ENCODE measurements at regions not wholly inside any gene's neighbourhood (a gene's known extent, or its start where the extent isn't known, plus 50 kb on each side); places are given as distances from the start of the nearest gene placed in this dataset.
"Not testable (repeated sequence)": the region's sequence is repeated elsewhere in the genome, so short reads cannot be mapped to it uniquely, and the experiment has no call there.

DNA sequence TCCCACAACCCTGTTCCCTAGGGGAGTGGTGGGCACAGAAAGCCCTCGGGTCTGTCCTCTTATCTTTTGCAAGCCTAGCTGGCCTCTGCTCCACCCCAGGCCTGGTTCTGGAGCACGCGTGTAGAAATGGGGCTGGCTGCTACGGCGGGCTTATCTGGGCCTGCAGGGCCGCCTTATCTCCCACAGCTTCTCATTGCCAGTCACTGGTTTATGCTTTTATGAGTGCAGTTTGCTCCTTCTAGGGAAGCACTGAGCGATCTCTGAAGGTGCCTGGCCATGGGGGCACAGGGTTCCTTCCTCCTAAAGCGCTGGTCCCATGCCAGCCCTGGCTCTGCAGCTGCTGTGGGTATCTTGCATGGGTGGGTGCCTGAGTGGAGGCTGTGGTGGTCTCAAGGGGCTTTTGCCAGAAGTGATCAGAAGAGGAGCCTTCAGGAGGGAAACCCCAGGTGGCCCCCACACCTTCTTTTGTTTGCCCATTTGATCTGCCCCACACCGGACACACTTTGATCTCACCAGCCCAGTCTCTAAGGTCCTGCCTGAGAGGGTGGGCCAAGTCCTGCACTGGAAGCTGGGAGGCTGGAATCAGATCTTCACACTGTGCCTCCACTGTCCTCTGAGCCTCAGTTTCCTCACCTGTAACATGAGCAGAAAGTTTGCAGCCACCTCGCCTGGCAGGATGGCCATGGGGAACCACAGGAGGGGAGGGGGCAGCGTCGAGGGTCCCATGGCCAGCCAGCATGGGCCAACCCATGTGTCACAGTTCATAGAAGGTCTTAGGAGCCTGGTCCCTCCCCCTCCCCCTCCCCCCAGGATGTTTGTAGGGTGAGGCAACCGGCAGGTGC lies 86.6 kb upstream of the FGF3 start:
- DNase-seq = no peak

DNA sequence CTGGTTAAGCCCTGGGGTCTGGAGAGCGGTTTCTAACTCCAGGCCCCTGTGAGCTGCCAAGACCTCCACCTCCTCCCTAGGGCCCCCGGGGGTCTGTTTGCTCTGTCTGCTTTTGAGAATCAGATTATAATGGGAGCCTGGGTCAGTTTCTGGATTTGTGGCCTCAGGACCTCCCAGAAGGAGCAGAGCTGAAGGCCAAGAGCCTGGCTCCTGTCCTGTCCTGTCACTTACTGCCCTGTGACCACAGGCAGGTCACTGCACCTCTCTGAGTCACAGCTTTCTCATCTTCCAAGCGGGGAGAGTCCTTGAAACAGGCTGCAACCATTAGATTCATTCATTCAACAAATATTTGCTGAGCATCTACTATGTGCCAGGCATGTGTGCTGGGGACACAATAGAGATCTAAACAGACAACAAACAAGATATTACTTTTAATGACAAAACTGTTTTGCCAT lies 87.3 kb upstream of the FGF3 start:
- DNase-seq = no peak

DNA sequence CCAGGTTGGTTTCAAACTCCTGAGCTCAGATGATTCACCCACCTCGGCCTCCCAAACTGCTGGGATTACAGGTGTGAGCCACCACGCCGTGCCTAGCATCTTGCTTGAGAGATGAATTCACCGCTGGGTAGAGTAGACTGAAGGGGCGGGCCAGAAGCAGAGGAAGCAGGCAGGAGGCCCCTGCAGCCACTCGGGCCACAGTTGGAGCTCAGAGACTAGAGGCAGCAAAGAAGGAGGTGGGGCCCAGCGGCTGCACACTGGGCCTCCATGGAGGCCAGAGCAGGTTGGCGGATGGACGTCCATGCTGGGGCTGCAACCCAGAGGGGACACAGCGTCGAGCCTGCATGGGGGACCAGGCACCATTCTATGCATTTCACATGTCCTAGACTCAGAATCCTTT lies 88.4 kb upstream of the FGF3 start:
- no peak for DNase-seq

DNA sequence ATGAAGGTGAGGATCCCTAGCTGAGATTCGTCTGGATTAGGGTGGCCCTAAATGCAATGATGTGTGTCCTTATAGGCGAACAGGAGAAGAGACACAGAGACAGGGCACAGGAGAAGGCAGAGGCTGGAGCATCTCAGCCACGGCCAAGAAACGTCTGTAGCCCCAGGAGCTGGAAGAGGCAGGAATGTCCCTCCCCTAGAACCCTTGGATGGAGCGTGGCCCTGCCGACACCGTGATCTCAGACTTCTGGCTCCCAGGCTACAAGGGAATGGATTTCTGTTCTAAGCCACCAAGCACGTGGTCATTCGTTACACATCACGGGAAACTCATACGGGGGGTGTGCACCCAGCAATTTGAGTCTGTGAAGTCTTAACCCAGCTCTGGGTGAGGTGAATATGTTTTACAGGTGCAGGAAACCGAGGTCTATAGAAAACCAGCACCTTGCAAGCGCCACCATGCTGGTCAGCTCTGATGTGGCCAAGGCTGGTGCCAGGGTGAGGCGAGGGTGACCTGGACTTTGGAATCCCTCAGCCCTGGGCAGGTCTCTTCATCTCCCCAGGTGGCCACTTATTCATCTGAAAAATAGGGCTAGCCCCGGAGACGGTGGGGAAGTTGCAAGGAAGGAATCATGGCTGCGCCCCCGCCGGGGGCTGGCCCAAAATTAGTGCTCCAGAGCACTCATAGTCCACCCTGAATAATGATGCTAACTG lies 89.5 kb upstream of the FGF3 start:
- DNase-seq = no peak

DNA sequence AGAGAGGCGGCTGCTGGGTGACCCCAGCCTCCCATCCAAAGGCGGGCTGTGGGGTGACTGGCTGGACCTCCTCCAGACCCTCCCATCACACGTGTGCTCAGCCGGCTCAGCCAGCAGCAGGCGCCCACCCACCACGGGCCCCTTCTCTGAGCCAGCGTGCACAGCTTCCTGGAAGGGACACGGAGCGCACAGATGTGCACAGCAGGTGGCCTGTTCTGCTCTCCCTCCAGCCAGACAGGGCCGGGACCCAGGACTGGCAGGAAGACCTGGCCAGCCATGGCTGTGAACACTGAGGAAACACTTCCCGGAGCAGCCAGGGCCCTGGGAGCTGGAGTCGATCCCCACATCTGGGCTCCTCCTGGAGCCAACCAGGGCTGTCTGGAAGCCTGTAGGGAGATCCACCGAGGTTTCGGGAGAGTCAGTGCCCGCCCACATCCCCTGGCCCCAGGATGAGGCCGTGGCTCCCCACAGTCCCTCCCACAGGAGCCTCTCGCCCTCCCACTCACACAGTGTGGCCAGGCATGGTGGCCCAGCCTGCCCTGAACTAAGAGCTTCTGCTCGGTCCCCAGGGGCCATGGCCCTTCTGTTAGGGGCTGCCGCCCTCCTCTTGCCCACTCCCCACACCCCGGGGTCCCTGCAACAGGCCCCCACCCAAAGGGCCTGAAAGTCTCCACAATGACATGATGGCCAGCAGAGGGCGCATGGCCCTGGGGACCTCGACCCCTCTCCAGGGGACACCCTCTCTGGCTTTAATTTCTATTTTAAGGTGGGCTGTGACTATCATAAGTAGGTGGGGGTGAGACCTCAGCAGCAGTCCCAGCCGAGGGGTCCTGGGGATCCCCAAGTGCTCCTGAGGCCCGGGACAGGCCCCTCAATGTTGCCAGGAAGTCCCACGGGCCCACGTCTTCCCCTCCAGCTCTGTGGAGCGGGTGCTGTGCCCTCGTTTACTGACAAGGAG lies 90.6 kb upstream of the FGF3 start:
- no peak for DNase-seq

DNA sequence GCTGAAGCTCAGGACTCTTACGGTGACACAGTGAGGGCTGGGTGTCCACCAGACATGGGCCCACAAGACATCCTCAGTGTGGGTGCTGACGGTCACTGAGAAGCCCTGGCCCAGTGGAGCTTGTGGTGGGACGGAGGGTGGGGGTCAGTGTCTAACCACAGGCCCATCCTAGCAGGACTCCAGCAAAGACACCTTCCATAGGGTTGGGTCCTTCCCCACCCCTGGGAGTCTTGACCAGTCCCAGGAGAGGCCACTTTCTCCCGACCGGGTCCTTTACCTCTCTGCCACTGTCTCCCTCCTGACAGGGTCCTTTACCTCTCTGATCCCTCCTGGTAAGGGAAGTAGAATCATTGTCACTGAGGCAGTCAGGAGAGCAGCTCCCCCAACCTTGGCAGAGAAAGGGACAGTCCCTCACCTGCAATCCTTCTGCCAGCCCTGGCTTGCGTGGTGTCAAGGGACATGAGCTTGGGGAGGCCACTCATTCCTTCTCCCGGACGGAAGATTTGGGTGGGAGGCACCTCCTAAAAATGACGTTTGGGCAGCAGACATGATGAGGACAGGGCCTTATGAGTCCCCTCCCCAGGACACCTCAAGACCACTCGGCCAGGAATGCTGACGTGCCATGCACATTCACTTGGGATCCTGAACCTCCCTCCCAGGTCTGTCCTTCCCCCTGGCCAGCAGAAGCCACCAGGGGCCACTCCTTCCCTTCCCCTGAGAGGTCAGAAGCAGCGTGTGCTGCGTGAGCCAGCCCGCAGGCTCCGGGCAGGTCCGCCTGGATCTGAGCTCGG lies 91.5 kb upstream of the FGF3 start:
- no peak for DNase-seq

DNA sequence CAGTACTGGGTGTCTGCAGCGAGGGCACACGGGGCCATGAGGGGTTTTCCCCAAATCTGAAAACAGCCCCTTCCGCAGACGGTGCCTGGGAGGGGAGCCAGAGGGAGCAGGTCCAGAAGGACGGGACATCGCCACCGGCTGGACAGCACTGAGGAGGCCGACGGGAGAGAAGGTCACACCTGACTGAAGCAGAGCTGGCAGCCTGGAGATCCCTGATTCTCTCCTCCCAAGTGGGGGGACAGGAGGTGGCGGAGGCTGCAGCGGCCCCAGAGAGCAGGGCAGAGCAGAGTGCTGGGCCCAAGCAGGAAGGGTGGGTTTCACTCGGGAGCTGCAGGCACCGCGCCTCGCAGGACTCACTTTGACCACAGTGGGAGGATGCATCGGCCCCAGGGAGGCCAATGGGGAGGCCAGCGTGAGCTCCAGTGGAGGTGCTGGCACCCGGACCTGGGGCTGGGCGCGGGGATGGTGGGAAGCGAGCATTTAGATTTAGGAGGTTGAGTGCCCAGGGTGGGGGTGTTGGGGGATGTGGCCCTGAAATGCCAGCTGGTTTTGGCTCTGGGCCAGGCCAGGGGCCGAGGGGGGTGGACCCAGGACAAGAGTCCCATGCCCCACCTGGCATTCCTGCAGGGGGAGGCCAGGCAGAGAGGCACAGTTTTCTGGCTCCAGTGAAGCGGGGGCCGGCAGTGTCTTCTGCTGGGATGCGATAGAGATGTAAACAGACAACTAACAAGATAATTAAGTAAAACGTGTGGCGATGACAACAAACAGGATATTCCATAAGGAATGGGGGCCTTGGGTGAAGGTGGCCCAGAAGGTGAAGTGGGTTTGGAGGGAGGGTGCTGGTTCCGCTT lies 92.3 kb upstream of the FGF3 start:
- no peak for DNase-seq

DNA sequence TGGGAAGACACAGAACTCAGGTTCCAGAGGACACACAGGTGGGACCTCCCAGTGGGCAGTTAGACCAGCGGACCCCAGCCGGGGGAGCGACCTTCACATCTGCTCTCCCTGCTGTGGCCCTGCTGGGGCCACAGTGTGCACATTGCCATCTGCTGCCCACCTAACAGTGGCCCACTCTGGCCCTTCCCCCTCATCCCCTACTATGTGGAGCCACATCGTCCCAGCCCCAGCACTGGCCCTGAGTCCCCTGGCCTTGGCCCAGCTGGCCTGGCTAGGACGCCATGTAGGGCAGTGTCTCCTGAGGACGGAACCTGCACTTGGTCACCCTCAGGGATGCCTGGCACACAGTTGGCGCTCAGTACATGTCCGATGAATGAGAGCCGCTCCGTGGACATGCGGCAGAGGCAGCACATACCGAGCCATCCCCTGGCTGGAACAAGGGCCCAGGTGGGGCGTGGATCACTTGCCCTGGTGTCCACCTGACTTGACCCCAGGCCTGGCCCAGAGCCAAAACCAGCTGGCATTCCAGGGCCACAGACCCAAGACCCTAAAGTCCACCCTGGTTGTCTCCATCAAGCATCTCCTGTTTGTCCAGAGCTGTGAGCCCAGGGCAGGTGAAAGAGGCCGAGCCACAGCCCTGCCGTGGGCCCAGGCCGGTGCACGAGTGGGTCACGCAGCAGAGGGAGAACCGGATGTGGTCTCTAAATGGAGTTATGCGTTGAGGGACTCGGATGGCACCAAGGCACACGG lies 93.1 kb upstream of the FGF3 start:
- no peak for DNase-seq

DNA sequence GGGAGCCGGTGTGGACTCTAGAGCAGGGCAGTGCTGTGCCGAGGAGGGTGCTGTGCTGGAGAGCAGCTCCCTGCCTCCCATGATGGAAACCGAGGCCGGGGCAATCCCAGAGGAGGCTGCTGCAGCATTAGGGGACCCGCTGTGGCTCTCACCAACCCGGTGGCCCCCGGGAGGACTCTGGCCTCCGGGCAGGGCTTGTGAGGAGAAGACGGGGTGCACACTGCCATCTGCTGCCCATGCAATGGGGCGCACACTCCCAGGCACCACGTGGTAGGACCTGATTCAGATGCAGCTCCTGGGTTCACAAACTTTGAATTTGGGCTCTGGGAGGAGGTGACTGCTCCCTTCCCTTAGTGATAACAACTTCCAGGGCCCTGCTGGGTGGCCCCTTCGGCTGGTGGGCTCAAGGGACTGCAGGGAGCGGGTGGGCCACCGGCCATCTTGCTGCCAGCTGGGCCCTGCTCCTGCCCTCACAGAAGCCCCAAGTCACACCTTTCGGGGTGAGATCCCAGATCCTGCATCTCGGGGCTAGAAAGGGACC lies 93.8 kb upstream of the FGF3 start:
- DNase-seq = no peak

DNA sequence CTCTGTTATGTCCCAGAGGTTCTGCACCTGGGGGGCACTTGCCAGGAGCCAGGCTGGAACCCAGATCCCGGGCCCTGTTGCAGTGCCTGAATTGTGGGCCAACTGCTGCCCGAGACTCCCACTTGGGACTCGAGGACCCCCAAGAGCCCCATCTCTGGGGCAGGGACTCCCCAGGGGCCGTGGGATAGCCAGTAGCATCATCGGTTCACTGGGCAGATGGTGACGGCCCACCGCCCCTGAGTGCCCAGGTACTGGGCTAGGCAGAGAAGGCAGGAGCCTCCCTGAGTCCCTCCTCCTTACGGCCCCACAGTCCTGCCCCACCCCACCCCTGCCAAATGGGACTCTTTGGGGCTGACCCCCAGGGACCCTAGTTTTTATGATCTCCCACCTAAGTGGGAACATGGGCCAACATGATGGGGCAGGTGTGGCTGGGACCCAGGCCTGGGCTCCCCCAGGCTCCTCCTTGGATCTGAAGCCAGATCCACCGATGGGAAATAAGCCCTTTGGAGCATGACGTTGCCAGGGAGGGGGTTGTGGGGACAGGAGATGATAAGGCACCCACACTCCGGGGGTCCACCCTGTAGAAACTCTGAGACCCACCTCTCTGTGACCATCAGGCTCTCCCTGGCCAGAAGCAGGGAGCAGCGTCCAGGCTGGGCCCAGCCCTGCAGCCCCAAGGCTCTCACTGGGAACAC lies 94.5 kb upstream of the FGF3 start:
- DNase-seq = no peak

DNA sequence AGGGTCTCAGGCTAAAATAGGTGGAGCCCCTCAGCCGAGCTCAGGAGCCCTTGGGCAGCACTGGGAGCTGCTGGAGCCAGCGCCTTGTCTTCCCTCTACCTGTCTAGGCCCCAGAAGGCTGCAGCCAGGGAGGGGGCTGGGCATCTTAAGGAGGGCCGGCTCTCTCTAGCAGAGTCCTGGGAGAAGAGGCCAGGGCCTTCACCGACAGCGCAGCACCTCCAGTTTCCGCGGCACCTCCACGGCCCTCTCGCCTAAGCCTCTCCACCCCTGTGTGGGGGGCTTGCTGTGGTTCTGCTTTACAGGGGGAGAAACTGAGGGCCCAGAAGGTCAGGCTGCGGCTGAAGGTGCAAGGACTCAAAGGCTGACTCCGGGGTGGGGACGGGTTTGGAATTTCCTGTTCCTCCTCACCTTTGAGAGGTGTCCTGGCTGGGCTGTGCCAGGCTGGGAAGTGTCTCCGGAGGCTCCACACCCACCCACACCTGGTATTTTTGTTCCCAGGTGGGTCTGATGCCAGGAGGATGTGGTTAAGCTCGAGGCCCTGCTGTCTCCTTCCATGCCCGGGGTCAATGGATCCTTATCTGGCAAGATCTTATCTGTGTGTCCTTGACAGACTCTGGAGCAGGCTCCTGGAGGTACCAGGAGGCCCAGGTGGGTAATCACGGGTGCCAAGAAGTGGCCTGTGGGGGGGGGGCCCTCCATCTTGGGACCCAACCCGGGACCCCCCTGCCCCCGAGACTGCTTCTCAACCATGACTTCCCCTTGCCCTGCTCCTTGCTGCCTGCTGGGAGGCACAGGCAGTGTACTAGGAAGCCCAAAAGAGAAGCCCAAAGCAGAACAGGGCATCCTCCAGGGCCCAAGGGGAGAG lies 95.3 kb upstream of the FGF3 start:
- no peak for DNase-seq

DNA sequence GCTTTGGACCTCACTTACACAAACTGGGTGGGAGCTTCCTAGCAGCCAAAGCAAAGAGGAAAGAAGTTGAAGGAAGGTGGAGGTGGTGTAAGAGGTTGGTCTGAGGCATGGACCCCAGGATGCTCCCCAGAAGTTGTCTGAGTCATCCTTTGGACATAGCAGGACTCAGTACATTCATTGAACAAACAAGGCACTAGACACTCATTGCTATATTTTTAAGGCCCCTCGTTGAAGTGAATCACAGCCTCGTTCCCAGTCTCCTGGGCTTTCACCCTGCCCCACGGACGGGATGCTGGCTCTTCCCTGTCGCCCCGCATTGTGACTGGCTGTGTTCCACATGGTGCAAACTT lies 95.9 kb upstream of the FGF3 start:
- no peak for DNase-seq

DNA sequence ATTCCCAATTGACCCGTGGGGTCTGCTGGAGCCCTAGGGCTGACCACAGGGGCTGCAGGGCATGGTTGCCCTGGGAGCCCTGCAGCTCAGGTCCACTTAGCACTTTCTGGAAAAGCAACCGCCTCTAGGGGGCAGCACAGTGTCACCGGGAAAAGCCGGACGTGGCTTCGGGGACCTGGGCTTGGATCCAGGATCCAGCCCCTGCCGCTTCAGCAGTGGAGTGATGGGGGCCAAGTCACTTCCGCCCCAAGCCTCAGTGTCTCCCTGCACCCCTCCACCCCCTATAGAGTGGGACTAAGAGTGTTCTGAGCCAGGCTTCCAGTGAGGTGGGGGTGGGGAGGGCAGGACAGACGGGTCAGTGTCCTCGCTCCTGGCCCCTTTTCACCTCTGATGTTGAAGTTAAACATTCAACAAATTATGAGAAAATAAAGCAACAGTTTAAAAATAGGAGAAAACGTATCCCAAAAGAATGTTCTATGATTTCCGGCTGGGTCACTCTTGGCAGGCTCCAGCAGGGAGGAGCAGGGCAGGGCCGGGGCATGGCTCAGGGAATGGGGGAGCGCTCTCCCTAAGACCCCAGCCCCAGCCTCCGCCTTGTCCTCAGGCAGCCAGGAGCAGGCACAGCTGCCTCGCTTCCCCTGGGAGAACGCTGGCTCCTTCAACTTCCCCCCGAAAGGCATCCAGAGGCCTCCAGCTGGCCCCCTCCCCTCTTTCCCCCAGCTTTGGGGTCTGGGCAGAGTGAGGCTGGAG lies 96.5 kb upstream of the FGF3 start:
- DNase-seq = peak; percentile 29

DNA sequence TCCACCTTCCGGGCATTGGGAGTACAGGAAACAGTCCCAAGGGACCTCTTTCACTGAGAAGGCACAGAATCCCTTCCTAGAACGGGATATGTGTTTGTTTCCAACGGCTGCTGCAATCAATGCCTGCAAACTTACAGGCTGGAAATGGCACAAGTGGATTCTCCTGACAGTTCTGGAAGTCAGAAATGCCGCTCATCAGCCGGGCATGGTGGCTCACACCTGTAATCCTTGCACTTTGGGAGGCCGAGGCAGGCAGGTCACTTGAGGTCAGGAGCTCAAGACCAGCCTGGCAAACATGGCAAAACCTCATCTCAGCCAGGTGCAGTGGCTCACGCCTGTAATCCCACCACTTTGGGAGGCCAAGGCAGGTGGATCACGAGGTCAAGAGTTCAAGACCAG lies 97.0 kb upstream of the FGF3 start:
- not testable (repeated sequence) for DNase-seq

DNA sequence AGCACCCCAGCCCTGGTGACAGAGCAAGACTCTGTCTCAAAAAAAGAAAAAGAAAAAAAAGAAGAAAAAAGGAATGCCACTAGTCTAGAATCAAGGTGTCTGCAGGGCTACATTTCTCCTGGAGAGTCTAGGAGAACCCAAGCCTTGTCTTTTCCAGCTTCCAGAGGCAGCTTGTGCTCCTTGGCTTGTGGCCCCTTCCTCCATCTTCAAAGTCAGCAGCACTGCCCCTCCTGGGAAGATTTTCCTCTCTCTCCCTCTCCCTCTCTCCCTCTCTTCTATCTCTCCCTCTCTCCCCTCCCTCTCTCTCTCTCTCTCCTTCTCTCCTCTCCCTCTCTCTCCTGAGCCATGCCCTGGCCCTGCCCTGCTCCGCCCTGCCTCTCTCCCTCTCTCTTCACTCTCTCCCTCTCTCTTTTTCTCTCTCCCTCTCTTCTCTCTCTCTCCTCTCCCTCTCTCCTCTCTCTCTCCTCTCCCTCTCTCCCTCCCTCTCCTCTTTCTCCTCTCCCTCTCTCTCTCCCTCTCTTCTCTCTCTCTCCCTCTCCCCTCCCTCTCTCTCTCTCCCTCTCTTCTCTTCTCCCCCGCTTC lies 97.7 kb upstream of the FGF3 start:
- DNase-seq = no peak

DNA sequence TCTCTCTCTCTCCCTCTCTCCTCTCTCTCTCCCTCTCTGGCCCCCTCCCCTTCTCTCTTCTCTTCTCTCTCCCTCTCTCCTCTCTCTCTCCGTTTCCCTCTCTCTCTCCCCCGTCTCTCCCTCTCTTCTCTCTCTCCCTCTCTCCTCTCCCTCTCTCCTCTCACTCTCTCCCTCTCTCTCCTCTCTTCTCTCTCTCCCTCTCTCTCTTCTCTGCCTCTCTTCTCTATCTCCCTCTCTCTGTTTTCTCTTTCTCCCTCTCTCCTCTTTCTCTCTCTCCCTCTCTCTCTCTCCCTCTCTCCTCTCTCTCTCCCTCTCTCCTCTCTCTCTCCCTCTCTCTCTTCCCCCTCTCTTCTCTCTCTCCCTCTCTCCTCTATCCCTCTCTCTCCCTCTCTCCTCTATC lies 98.3 kb upstream of the FGF3 start:
- DNase-seq = no peak

DNA sequence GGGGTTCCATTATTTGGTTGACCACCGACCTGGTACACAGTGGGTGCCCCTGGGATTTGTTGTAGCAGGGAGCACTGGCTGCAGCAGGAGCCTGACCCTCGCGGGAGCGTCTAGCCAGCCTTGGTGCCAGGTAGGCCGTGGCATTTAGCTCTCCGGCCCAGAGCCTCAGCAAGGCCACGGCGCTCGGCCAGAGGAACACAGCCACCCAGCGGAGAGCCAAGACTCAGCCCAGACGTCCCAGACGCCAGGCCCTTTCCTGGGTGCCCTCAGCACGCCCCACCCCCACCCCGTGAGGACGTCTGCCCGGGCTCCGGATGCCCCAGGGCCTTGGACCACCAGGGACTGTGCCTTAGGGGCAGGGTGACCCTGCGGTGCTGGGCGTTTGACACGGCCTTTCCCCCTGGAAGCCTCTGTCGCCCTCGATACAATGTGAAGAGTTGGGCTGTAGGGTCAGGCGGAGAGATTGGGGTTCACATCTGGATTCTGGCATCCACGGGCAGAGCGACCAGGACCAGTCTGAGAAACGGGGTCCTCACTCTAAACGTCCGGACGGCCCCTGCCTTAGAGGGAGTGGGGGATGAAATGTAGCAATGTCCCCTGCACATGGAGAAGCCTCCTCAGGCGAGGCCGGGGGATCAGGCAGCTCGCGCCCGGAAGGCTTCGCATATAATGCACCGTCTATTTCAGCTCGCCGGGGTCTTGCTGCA lies 99.2 kb upstream of the FGF3 start:
- DNase-seq = no peak
